HK-2 (cell line): ENCODE measurements at regions not wholly inside any gene's neighbourhood (a gene's known extent, or its start where the extent isn't known, plus 50 kb on each side); places are given as distances from the start of the nearest gene placed in this dataset.
"Not testable (repeated sequence)": the region's sequence is repeated elsewhere in the genome, so short reads cannot be mapped to it uniquely, and the experiment has no call there.

ENCODE experiments used
- DNase-seq: peaks from one replicate; pipeline ENCODE4 v3.0.0-alpha.2; 2018; ENCODE audit not compliant: unreplicated experiment

- no peak for DNase-seq
These were observed 778.4 kb upstream of the FRG1 start for GRCh38 chr4:189162073-189162789.

GRCh38 chr4:189162888-189163287 lies 777.8 kb upstream of the FRG1 start:
- DNase-seq, result no peak

GRCh38 chr4:189176002-189176401 lies 764.7 kb upstream of the FRG1 start:
- no peak for DNase-seq

GRCh38 chr4:189177130-189177529 lies 763.5 kb upstream of the FRG1 start:
- DNase-seq, result peak; percentile 31

- no peak for DNase-seq
These were observed 762.4 kb upstream of the FRG1 start for GRCh38 chr4:189178125-189178746.

GRCh38 chr4:189185810-189186432 lies 754.8 kb upstream of the FRG1 start:
- no peak for DNase-seq

- no peak for DNase-seq
These were observed 753.1 kb upstream of the FRG1 start for GRCh38 chr4:189187531-189188052.

- DNase-seq, result no peak
These were observed 742.0 kb upstream of the FRG1 start for GRCh38 chr4:189198624-189199023.

GRCh38 chr4:189200353-189200752 lies 740.3 kb upstream of the FRG1 start:
- DNase-seq, result no peak

- DNase-seq, result peak; percentile 54
These were observed 738.3 kb upstream of the FRG1 start for GRCh38 chr4:189202182-189202868.

GRCh38 chr4:189202869-189203271 lies 737.8 kb upstream of the FRG1 start:
- DNase-seq, result peak; percentile 13

- no peak for DNase-seq
These were observed 736.1 kb upstream of the FRG1 start for GRCh38 chr4:189204616-189205015.

- DNase-seq, result no peak
These were observed 733.7 kb upstream of the FRG1 start for GRCh38 chr4:189206953-189207352.

- no peak for DNase-seq
These were observed 732.8 kb upstream of the FRG1 start for GRCh38 chr4:189207872-189208271.

GRCh38 chr4:189215574-189215973 lies 725.1 kb upstream of the FRG1 start:
- DNase-seq, result no peak

GRCh38 chr4:189221691-189222090 lies 719.0 kb upstream of the FRG1 start:
- no peak for DNase-seq

- DNase-seq, result no peak
These were observed 711.9 kb upstream of the FRG1 start for GRCh38 chr4:189228726-189229125.

GRCh38 chr4:189232274-189232673 lies 708.4 kb upstream of the FRG1 start:
- no peak for DNase-seq

- DNase-seq, result not testable (repeated sequence)
These were observed 706.9 kb upstream of the FRG1 start for GRCh38 chr4:189233754-189234153.

- DNase-seq, result not testable (repeated sequence)
These were observed 705.7 kb upstream of the FRG1 start for GRCh38 chr4:189234948-189235347.

- no peak for DNase-seq
These were observed 705.1 kb upstream of the FRG1 start for GRCh38 chr4:189235599-189235998.

GRCh38 chr4:189236321-189236720 lies 704.4 kb upstream of the FRG1 start:
- DNase-seq, result not testable (repeated sequence)
